VCaP (cell line): ENCODE measurements at regions not wholly inside any gene's neighbourhood (a gene's known extent, or its start where the extent isn't known, plus 50 kb on each side); places are given as distances from the start of the nearest gene placed in this dataset.

Experiments used
- H3K27ac ChIP-seq: fragments of 450-650 bp; 2 replicates; pipeline ENCODE4 v1.5.1; 2017
- TF ChIP-seq, protein P1 (sequence below): fragments of 450-650 bp; conservative IDR thresholded peaks from 2 replicates; pipeline ENCODE4 v1.5.1; 2017; ENCODE audit warnings: mild to moderate bottlenecking, moderate library complexity

GRCh38 chr12:94790370-94790769, 140.0 kb upstream of the TMCC3 start:
- TF ChIP-seq, protein P1, sequence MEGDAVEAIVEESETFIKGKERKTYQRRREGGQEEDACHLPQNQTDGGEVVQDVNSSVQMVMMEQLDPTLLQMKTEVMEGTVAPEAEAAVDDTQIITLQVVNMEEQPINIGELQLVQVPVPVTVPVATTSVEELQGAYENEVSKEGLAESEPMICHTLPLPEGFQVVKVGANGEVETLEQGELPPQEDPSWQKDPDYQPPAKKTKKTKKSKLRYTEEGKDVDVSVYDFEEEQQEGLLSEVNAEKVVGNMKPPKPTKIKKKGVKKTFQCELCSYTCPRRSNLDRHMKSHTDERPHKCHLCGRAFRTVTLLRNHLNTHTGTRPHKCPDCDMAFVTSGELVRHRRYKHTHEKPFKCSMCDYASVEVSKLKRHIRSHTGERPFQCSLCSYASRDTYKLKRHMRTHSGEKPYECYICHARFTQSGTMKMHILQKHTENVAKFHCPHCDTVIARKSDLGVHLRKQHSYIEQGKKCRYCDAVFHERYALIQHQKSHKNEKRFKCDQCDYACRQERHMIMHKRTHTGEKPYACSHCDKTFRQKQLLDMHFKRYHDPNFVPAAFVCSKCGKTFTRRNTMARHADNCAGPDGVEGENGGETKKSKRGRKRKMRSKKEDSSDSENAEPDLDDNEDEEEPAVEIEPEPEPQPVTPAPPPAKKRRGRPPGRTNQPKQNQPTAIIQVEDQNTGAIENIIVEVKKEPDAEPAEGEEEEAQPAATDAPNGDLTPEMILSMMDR: no peak
- peak overlapping the region; percentile 88 for H3K27ac ChIP-seq

- H3K27ac ChIP-seq: peak overlapping the region; percentile 88
- TF ChIP-seq, protein P1: no peak
Observed at GRCh38 chr12:94789510-94790225, 139.3 kb upstream of the TMCC3 start.

GRCh38 chr12:94788298-94788697, 137.9 kb upstream of the TMCC3 start:
- H3K27ac ChIP-seq: peak overlapping the region; percentile 88
- TF ChIP-seq, protein P1: no peak

DNA sequence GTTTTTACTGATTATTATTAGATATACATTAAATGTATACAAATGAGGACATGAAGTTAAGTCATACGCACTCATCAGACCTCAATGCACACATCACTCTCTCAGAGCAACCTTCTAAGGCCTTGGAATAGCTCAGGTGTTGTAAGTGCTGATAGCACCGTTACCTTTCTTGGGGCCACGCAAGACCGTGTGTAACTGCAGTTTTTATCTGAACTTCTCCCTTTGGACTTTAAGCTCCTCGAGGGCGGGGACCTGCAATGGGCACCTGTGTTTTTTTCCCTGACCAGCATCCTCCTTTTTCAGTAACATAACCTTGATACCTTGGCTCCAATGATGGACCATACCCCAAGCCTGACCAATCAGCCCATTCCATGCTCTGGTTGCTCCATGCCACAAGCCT, 136.5 kb upstream of the TMCC3 start:
- TF ChIP-seq, protein P1: no peak
- H3K27ac ChIP-seq: no peak overlapping the region; the same call in 1 of the 2 replicates

DNA sequence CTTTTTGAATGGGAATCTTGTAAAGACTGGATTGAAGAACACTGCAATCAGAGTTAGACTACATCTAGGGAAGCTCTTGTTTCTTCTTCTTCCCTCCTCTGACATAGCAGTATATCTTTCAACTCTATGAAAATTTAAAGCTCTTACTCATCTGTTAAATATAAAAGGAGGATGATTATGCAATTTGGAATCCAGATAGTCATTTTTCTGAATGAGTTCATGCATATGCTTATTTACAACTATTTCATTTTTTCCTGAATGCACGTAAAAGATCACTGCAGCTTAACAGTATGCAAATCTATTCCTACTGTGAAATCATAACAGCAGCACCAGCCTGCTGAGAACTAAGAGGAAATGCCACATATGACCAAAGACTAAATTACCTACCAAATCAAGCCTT, 133.5 kb upstream of the TMCC3 start:
- TF ChIP-seq, protein P1: no peak

GRCh38 chr12:94783343-94783742, 133.0 kb upstream of the TMCC3 start:
- H3K27ac ChIP-seq: no peak overlapping the region
- TF ChIP-seq, protein P1: no peak

More for the DNA sequence above, 133.5 kb upstream of the TMCC3 start:
- H3K27ac ChIP-seq: no peak overlapping the region

GRCh38 chr12:94781835-94782234, 131.5 kb upstream of the TMCC3 start:
- H3K27ac ChIP-seq: no peak overlapping the region

More at GRCh38 chr12:94781835-94782234, 131.5 kb upstream of the TMCC3 start:
- TF ChIP-seq, protein P1: no peak
